Panc1 (cell line): ENCODE measurements at regions not wholly inside any gene's neighbourhood (a gene's known extent, or its start where the extent isn't known, plus 50 kb on each side); places are given as distances from the start of the nearest gene placed in this dataset.
A peak's percentile ranks its signal among the peaks of the same experiment; 100 is the strongest.

Source experiments
- ATAC-seq: fragments of 200-7000 bp; cut with Tn5 transposase; 2 replicates; pipeline ENCODE4 v1.9.1; 2020; ENCODE audit warnings: mild to moderate bottlenecking, moderate library complexity
- BruUV-seq: library from RNA; stranded (reverse); fragments of 400-500 nt; replicated peaks from 2 replicates; lab custom pipeline; 2021; lab: Mats Ljungman, UMichigan
- CTCF ChIA-PET: fragments of 300-600 bp; sonication (Branson Sonifier 250); formaldehyde crosslinking; loops from one replicate; lab custom pipeline; 2022; ENCODE audit warnings: antibody characterized with exemption; lab: Charles Lee
- POLR2A ChIA-PET: fragments of 300-600 bp; sonication (Branson Sonifier 250); formaldehyde crosslinking; loops from one replicate; lab custom pipeline; 2022; ENCODE audit warnings: antibody characterized with exemption; lab: Charles Lee
- DNase-seq: peaks from one replicate; pipeline ENCODE4 v3.0.0-alpha.2; 2010; ENCODE audit warnings: low read depth, low spot score
- H3K27ac ChIP-seq: 2 replicates; pipeline ENCODE4 v1.5.1; 2011; ENCODE audit warnings: mild to moderate bottlenecking, low read length, inconsistent platforms
- H3K27me3 ChIP-seq: fragments of 200-500 bp; sonication (Bioruptor generic); 2 replicates; pipeline ENCODE4 v1.6.0; 2014; ENCODE audit warnings: low read length, inconsistent platforms; ENCODE audit not compliant: control insufficient read depth, insufficient read depth
- H3K36me3 ChIP-seq: fragments of 200-500 bp; sonication (Bioruptor generic); 2 replicates; pipeline ENCODE4 v1.5.1; 2014; ENCODE audit warnings: inconsistent platforms, mild to moderate bottlenecking, low read length, moderate library complexity; ENCODE audit not compliant: control insufficient read depth, insufficient read depth
- H3K4me1 ChIP-seq: 2 replicates; pipeline ENCODE4 v1.5.1; 2011; ENCODE audit warnings: inconsistent platforms, mild to moderate bottlenecking, low read length, moderate library complexity; ENCODE audit not compliant: control insufficient read depth, insufficient read depth
- H3K4me3 ChIP-seq, 2 experiments: 2 replicates each; pipeline ENCODE4 v1.5.1; 2011 to 2012; ENCODE audit warnings: low read depth in 2 of 2, low read length in 2 of 2, mild to moderate bottlenecking in 2 of 2, inconsistent platforms in 1 of 2, moderate library complexity in 1 of 2
- H3K9me3 ChIP-seq: fragments of 200-500 bp; sonication (Bioruptor generic); 2 replicates; pipeline ENCODE4 v1.5.1; 2014; ENCODE audit warnings: low read depth, mild to moderate bottlenecking, inconsistent platforms, low read length, moderate library complexity; ENCODE audit not compliant: control insufficient read depth, insufficient read depth
- POLR2AphosphoS5 ChIP-seq: IDR thresholded peaks from 2 replicates; pipeline ENCODE4 v1.6.1; 2012; ENCODE audit warnings: mild to moderate bottlenecking, low read depth, low read length, moderate library complexity
- SIN3A ChIP-seq: IDR thresholded peaks from 2 replicates; pipeline ENCODE4 v1.6.1; 2012; ENCODE audit warnings: low read depth, mild to moderate bottlenecking, low read length, moderate library complexity, borderline replicate concordance; ENCODE audit not compliant: insufficient read depth
- TCF7L2 ChIP-seq: IDR thresholded peaks from 2 replicates; pipeline ENCODE4 v1.6.1; 2011; ENCODE audit warnings: mild to moderate bottlenecking, low read depth, low read length, inconsistent platforms
- in situ Hi-C: cut with HindIII; loops from 2 replicates; pipeline ENCODE4 v1.10.0; 2016; ENCODE audit warnings: low sequenced_read_pairs, low pct_unique_long_range_greater_than_20kb
- intact Hi-C: fragments of 100-400 bp; cut with micrococcal nuclease; formaldehyde crosslinking; loops from one replicate; pipeline ENCODE4 v1.10.0; 2022; ENCODE audit not compliant: unreplicated experiment
- TF ChIP-seq, protein P1 (sequence below): fragments of 450-650 bp; IDR thresholded peaks from 2 replicates; pipeline ENCODE4 v1.5.1; 2017; ENCODE audit warnings: mild to moderate bottlenecking
- TF ChIP-seq, protein P2 (sequence below), 2 experiments: IDR thresholded peaks; 2 replicates each; pipeline ENCODE4 v1.6.1; 2011 to 2012; ENCODE audit warnings: low read depth in 2 of 2, control low read depth in 1 of 2, low read length in 1 of 2, mild to moderate bottlenecking in 1 of 2, moderate library complexity in 1 of 2; ENCODE audit not compliant: insufficient read depth in 1 of 2

DNA sequence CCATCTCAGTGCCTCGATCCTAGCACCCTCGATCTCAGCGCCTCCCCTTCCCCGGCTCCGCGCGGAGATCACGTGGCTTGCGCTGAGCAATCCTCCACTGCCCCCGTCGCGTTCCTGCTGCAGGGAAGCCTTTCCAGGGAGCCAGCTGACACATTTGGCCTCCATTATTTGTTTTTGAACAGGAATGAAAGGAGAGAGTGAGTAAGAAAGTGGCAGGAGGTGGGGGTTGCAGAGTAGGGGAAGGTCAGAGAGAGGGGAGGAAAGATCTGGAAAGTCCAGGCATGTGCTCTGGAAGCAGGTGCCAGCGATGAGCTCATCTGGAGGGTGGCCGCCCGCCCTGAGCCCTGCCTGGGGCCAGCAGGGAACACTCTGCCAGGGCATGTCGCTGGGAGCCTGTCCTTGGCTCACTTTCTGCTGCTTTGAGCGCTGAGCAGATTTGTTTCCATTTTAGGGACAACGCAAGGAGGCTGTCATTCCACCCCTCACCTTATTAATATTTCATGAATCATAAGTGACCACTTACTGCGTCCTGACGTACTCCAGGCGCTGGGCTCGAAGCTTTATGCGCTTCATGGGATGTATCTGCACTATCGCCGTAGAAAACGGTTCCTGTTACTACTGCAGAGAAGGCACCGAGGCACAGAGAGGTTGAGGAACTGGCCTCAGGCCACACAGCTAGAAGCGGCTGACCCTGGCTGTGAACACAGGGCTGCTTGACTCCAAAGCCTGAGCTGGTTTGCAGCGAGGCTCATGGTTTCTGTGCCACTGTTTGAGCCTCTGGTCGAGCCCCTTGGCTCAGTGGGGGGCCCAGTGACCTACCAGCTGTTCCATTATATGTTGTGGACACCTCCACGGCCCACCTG is 283.1 kb downstream of the SEC14L1 start:
- Histone ChIP-seq H3K27me3 (no peaks in the 10 kb centered on the region), H3K4me3 (no peak overlapping the region), H3K27ac (peak overlapping the region; percentile 83), H3K9me3 (no peaks in the 10 kb centered on the region), H3K4me1 (peaks cover 100% of the 10 kb centered on the region), H3K36me3 (no peaks in the 10 kb centered on the region)
- no peak for TF ChIP-seq SIN3A
- TF ChIP-seq, protein P1, sequence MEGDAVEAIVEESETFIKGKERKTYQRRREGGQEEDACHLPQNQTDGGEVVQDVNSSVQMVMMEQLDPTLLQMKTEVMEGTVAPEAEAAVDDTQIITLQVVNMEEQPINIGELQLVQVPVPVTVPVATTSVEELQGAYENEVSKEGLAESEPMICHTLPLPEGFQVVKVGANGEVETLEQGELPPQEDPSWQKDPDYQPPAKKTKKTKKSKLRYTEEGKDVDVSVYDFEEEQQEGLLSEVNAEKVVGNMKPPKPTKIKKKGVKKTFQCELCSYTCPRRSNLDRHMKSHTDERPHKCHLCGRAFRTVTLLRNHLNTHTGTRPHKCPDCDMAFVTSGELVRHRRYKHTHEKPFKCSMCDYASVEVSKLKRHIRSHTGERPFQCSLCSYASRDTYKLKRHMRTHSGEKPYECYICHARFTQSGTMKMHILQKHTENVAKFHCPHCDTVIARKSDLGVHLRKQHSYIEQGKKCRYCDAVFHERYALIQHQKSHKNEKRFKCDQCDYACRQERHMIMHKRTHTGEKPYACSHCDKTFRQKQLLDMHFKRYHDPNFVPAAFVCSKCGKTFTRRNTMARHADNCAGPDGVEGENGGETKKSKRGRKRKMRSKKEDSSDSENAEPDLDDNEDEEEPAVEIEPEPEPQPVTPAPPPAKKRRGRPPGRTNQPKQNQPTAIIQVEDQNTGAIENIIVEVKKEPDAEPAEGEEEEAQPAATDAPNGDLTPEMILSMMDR = no peak
- TF ChIP-seq TCF7L2 = 0 out of 2 replicates have a peak, but pooled peaks have one; percentile 30
- TF ChIP-seq, protein P2, sequence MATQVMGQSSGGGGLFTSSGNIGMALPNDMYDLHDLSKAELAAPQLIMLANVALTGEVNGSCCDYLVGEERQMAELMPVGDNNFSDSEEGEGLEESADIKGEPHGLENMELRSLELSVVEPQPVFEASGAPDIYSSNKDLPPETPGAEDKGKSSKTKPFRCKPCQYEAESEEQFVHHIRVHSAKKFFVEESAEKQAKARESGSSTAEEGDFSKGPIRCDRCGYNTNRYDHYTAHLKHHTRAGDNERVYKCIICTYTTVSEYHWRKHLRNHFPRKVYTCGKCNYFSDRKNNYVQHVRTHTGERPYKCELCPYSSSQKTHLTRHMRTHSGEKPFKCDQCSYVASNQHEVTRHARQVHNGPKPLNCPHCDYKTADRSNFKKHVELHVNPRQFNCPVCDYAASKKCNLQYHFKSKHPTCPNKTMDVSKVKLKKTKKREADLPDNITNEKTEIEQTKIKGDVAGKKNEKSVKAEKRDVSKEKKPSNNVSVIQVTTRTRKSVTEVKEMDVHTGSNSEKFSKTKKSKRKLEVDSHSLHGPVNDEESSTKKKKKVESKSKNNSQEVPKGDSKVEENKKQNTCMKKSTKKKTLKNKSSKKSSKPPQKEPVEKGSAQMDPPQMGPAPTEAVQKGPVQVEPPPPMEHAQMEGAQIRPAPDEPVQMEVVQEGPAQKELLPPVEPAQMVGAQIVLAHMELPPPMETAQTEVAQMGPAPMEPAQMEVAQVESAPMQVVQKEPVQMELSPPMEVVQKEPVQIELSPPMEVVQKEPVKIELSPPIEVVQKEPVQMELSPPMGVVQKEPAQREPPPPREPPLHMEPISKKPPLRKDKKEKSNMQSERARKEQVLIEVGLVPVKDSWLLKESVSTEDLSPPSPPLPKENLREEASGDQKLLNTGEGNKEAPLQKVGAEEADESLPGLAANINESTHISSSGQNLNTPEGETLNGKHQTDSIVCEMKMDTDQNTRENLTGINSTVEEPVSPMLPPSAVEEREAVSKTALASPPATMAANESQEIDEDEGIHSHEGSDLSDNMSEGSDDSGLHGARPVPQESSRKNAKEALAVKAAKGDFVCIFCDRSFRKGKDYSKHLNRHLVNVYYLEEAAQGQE (IDR thresholded peaks at IDR 0.05; ENCODE audit: insufficient read depth in 1 of 2, low read depth in 2 of 2, low read length in 1 of 2) = no peak
- TF ChIP-seq POLR2AphosphoS5 = 0 out of 2 replicates have a peak, but pooled peaks have one; percentile 19
- intact Hi-C loops (loop anchor here (10.0 kb wide), 1 partner anchor 71 kb away; no protein-coding TSS in a partner anchor), in situ Hi-C loops (loop anchor here (5.0 kb wide), 1 partner anchor 97 kb away; no protein-coding TSS in a partner anchor)
- POLR2A ChIA-PET = interaction anchor here (0.6 kb wide), 1 partner anchor 830 kb away, joined by 3 read pairs; no protein-coding TSS in a partner anchor
- peak; percentile 69 for DNase-seq
- TSS peak; percentile 23 for BruUV-seq
- CTCF ChIA-PET = interaction anchor here (0.6 kb wide), 1 partner anchor 590 kb away, joined by 3 read pairs; no protein-coding TSS in a partner anchor
- peak; percentile 20 for ATAC-seq

DNA sequence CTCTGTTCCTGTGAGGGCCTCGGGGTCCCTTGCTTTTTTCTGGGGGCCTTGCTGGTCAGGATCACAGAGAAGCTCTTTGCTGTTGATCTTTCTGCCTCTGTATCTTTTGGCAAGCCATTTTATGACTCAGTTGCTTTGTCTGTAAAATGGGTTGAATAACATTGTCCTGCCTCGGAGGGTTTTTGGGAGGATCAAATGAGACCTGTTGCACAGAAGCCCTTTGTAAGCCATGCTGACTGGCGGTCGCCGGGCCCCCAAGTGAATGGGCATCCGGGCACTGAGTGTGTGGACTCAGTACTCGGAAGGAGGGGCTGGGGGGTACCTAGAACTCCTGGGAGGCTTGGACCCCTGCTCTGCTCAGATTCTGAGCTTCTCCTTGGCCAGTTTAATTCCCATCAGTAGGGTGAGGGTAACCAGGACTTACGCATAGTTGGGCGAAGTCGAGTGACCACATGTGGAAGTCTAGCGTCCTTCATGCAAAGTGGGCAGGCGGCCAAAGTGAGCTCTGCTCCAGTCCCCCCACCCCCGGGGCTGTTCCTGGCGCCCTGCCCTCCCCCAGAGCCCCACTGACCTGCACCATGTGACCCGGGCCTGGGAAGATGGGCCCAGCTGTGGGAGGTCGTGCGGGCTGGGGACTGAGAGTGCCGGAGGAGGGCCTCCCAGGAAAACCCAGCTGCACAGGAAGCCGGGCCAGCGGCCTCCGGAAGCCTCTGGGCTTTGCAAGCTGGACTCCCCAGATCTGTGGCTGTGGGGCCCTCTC is 284.0 kb downstream of the SEC14L1 start:
- intact Hi-C loops = loop anchor here (5.0 to 10.0 kb wide), 2 partner anchors 70 to 92 kb away; no protein-coding TSS in a partner anchor
- H3K27ac ChIP-seq = peak overlapping the region; percentile 83
- in situ Hi-C loops = loop anchor here (5.0 kb wide), 1 partner anchor 97 kb away; no protein-coding TSS in a partner anchor
- ATAC-seq (peak; percentile 7; the same call in 1 of the 2 replicates), DNase-seq (no peak)
- no peaks in the 10 kb centered on the region for H3K27me3 ChIP-seq
- POLR2A ChIA-PET = no interaction called here
- no peaks in the 10 kb centered on the region for H3K36me3 ChIP-seq
- H3K9me3 ChIP-seq = no peaks in the 10 kb centered on the region
- H3K4me3 ChIP-seq = no peak overlapping the region
- TF ChIP-seq SIN3A = no peak
- TF ChIP-seq, protein P1 = no peak
- CTCF ChIA-PET = no interaction called here
- peaks cover 100% of the 10 kb centered on the region for H3K4me1 ChIP-seq
- BruUV-seq = no TSS peak
